HEK293T (cell line): ENCODE measurements at regions not wholly inside any gene's neighbourhood (a gene's known extent, or its start where the extent isn't known, plus 50 kb on each side); places are given as distances from the start of the nearest gene placed in this dataset.

ENCODE experiments used
- CTCF ChIA-PET: fragments of 350-600 bp; formaldehyde crosslinking; extraction: SDS; loops from one replicate; lab custom pipeline; 2021; ENCODE audit warnings: antibody characterized with exemption, inconsistent platforms; lab: Yijun Ruan, JAX
- POLR2A ChIA-PET: fragments of 350-600 bp; formaldehyde crosslinking; extraction: SDS; loops from one replicate; lab custom pipeline; 2020; ENCODE audit warnings: antibody characterized with exemption, inconsistent platforms; lab: Yijun Ruan, JAX
- DNase-seq: peaks from one replicate; pipeline ENCODE4 v3.0.0; 2012; ENCODE audit warnings: mixed read lengths; ENCODE audit errors: extremely low spot score
- ARNT ChIP-seq: fragments of 450-650 bp; IDR thresholded peaks from 2 replicates; pipeline ENCODE4 v1.6.1; 2017; ENCODE audit warnings: mild to moderate bottlenecking
- BHLHE40 ChIP-seq: fragments of 450-650 bp; IDR thresholded peaks from 2 replicates; pipeline ENCODE4 v1.6.1; 2016; ENCODE audit warnings: mild to moderate bottlenecking, moderate library complexity, borderline replicate concordance
- CTBP1 ChIP-seq: fragments of 450-650 bp; IDR thresholded peaks from 2 replicates; pipeline ENCODE4 v1.6.1; 2016; ENCODE audit warnings: borderline replicate concordance
- ELF4 ChIP-seq: fragments of 450-650 bp; IDR thresholded peaks from 2 replicates; pipeline ENCODE4 v1.6.1; 2017; ENCODE audit warnings: antibody characterized with exemption
- FOXA1 ChIP-seq: fragments of 450-650 bp; IDR thresholded peaks from 2 replicates; pipeline ENCODE4 v1.6.1; 2016; ENCODE audit warnings: mild to moderate bottlenecking
- FOXK2 ChIP-seq: fragments of 450-650 bp; IDR thresholded peaks from 2 replicates; pipeline ENCODE4 v1.6.1; 2016; ENCODE audit warnings: mild to moderate bottlenecking
- FOXM1 ChIP-seq: fragments of 450-650 bp; IDR thresholded peaks from 2 replicates; pipeline ENCODE4 v1.6.1; 2017; ENCODE audit warnings: mild to moderate bottlenecking, borderline replicate concordance
- HDGF ChIP-seq: fragments of 450-650 bp; IDR thresholded peaks from 2 replicates; pipeline ENCODE4 v1.6.1; 2017; ENCODE audit warnings: antibody characterized with exemption, borderline replicate concordance
- L3MBTL2 ChIP-seq: fragments of 450-650 bp; conservative IDR thresholded peaks from 2 replicates; pipeline ENCODE4 v1.6.1; 2016; ENCODE audit warnings: mild to moderate bottlenecking
- LEF1 ChIP-seq: fragments of 450-650 bp; IDR thresholded peaks from 2 replicates; pipeline ENCODE4 v1.6.1; 2017; ENCODE audit warnings: mild to moderate bottlenecking, borderline replicate concordance
- NFRKB ChIP-seq: fragments of 450-650 bp; IDR thresholded peaks from 2 replicates; pipeline ENCODE4 v1.6.1; 2016; ENCODE audit warnings: mild to moderate bottlenecking, moderate library complexity
- PKNOX1 ChIP-seq: fragments of 450-650 bp; IDR thresholded peaks from 2 replicates; pipeline ENCODE4 v1.6.1; 2016
- SP1 ChIP-seq: fragments of 450-650 bp; IDR thresholded peaks from 2 replicates; pipeline ENCODE4 v1.6.1; 2017
- SUZ12 ChIP-seq: fragments of 450-650 bp; IDR thresholded peaks from 2 replicates; pipeline ENCODE4 v1.6.1; 2016; ENCODE audit warnings: mild to moderate bottlenecking
- TARDBP ChIP-seq: fragments of 450-650 bp; IDR thresholded peaks from 2 replicates; pipeline ENCODE4 v1.6.1; 2016
- ZNF384 ChIP-seq: fragments of 450-650 bp; IDR thresholded peaks from 2 replicates; pipeline ENCODE4 v1.6.1; 2016

DNA sequence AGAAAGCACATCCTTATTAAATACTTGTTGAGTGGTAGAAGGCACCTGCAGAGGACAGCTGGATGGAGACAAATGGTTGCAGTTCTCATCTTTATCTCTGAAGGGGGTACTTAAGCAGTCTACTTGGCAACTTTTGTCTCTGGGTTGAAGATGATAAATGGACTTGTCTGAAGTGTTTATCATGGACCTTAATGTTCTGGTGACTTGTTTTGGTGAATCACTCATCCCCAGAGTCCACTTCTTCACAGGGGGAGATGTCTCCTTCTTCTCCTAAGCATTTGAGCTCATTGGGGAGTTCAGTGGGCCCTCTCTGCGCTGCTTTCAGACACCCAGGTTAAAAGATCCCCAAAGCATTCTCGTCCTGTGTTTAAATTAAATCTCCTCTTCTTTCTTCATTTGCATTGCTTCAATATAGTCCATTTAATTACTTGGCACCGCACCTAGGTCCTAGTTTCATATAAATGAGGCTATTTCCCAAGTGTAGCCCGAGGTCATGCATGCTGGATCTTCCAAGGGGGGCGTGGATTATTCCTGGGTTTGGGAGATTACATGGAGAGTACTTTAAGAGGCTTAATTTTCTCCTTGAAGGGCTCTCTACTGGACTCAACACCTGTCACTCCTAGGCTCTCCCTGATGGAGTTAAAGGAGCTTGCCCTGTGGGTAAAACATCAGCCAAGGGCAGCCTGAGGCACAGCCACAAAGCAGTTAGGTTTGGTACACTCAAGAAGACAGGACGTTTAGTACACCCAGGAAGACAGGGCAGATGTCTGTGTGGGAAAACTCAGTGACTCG is 239.3 kb upstream of the C2CD4B start:
- no peak for TF ChIP-seq FOXA1
- CTCF ChIA-PET = no interaction called here
- POLR2A ChIA-PET = no interaction called here
- no peak for DNase-seq

DNA sequence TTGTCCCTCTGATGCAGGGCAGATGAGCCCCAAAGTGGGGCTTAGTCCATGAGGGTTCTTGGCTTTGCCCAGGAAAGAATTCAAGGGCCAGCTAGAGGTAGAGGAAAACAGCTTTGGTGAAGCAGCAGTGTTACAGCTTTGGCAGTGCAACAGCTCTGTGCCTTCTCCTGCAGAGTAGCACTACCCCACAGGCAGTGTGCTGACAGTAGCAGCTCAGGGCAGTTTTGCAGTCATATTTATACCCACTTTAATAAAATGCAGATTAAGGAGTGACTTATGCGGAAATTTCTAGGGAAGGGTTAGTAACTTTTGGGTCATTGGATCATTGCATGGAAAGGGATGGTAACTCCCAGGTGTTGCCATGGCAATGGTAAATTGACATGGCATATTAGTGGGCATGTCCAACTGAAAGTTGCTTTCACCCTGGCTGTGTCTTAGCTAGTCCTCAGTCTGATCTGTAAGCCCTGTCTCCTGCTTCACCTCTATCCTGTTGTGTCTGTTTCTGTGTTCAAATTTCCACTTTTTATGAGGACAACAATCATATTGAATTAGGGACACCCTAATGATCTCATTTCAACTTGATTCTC is 241.3 kb upstream of the C2CD4B start:
- CTCF ChIA-PET = no interaction called here
- TF ChIP-seq ELF4 (no peak), HDGF (no peak), PKNOX1 (no peak), SUZ12 (no peak), L3MBTL2 (no peak), SP1 (no peak), FOXA1 (no peak), ARNT (no peak), FOXM1 (no peak), TARDBP (no peak), ZNF384 (no peak), FOXK2 (no peak), NFRKB (no peak)
- POLR2A ChIA-PET = interaction anchor here (0.7 kb wide), 1 partner anchor 15 kb away, joined by 3 read pairs; no protein-coding TSS in a partner anchor
- DNase-seq = no peak

GRCh38 chr15:62407216-62407615 is 242.1 kb upstream of the C2CD4B start:
- DNase-seq = no peak
- CTCF ChIA-PET = no interaction called here
- POLR2A ChIA-PET = no interaction called here
- TF ChIP-seq FOXK2 (no peak), BHLHE40 (no peak), L3MBTL2 (no peak), SUZ12 (no peak), ARNT (no peak), FOXM1 (no peak), CTBP1 (no peak), FOXA1 (no peak), SP1 (no peak), TARDBP (no peak), ZNF384 (no peak), HDGF (no peak), ELF4 (no peak), PKNOX1 (no peak), NFRKB (no peak), LEF1 (no peak)

GRCh38 chr15:62407962-62408361 is 242.9 kb upstream of the C2CD4B start:
- POLR2A ChIA-PET = no interaction called here
- CTCF ChIA-PET = no interaction called here
- TF ChIP-seq SP1 (no peak), L3MBTL2 (no peak), BHLHE40 (no peak), ARNT (no peak), ZNF384 (no peak), HDGF (no peak), FOXK2 (no peak), LEF1 (no peak), PKNOX1 (no peak), FOXA1 (no peak), FOXM1 (no peak), SUZ12 (no peak), ELF4 (no peak), TARDBP (no peak), NFRKB (no peak), CTBP1 (no peak)
- DNase-seq = no peak

- ChIA-PET CTCF (interaction anchor here (0.7 kb wide), 1 partner anchor 17 kb away, joined by 5 read pairs; no protein-coding TSS in a partner anchor), POLR2A (no interaction called here)
- TF ChIP-seq HDGF = no peak
- no peak for TF ChIP-seq NFRKB
- TF ChIP-seq SP1 = no peak
- TF ChIP-seq SUZ12 = no peak
- no peak for TF ChIP-seq BHLHE40
- TF ChIP-seq CTBP1 = no peak
- TF ChIP-seq ELF4 = no peak
- TF ChIP-seq ZNF384 = no peak
- no peak for TF ChIP-seq TARDBP
- no peak for TF ChIP-seq FOXM1
- TF ChIP-seq LEF1 = no peak
- TF ChIP-seq FOXA1 = no peak
- TF ChIP-seq PKNOX1 = no peak
- TF ChIP-seq ARNT = no peak
Observed at GRCh38 chr15:62409466-62409865, 244.4 kb upstream of the C2CD4B start.

More at GRCh38 chr15:62409466-62409865, 244.4 kb upstream of the C2CD4B start:
- no peak for DNase-seq
